ENCODE measurements at regions not wholly inside any gene's neighbourhood (a gene's known extent, or its start where the extent isn't known, plus 50 kb on each side); places are given as distances from the start of the nearest gene placed in this dataset.

DNA sequence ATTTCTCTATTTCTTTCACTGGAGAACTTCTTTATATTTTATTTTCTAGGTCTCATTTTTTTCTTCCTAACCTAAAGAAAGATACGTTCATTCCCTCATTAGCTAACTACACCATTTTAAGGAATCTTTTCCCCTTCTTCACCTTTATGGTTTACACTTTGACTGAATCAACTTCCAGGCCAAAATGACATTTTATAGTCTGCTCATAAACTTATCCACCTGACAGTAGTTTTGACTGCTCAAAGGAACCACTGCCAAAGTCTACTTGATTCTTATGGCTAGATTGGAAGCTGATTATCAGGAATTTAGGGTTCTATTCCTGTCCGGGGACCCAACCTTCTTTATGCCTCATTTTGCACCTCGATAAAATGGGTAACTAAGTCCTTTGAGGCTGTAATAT lies 73.0 kb upstream of the FOXP2 start:
- TF ChIP-seq POLR2A (IDR thresholded peaks at IDR 0.05), result no peak
- TF ChIP-seq, protein P1, sequence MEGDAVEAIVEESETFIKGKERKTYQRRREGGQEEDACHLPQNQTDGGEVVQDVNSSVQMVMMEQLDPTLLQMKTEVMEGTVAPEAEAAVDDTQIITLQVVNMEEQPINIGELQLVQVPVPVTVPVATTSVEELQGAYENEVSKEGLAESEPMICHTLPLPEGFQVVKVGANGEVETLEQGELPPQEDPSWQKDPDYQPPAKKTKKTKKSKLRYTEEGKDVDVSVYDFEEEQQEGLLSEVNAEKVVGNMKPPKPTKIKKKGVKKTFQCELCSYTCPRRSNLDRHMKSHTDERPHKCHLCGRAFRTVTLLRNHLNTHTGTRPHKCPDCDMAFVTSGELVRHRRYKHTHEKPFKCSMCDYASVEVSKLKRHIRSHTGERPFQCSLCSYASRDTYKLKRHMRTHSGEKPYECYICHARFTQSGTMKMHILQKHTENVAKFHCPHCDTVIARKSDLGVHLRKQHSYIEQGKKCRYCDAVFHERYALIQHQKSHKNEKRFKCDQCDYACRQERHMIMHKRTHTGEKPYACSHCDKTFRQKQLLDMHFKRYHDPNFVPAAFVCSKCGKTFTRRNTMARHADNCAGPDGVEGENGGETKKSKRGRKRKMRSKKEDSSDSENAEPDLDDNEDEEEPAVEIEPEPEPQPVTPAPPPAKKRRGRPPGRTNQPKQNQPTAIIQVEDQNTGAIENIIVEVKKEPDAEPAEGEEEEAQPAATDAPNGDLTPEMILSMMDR (IDR thresholded peaks at IDR 0.05), result no peak
